Astrocyte (in vitro differentiated cells and primary cell): ENCODE measurements at regions not wholly inside any gene's neighbourhood (a gene's known extent, or its start where the extent isn't known, plus 50 kb on each side); places are given as distances from the start of the nearest gene placed in this dataset.

Source experiments
- DNase-seq: peaks from one replicate; pipeline ENCODE4 v3.0.0-alpha.2; 2010; ENCODE audit warnings: low read depth
- FAIRE-seq: peaks from 2 replicates; lab custom pipeline; 2011; peaks lifted over from hg19 to GRCh38; lab: Jason Lieb, UNC
- H2AFZ ChIP-seq: 2 replicates; pipeline ENCODE4 v1.6.0; 2012; ENCODE audit warnings: low read depth, low read length, inconsistent platforms
- H3K27ac ChIP-seq: 2 replicates; pipeline ENCODE4 v1.5.1; 2011; ENCODE audit warnings: low read depth, low read length, inconsistent platforms
- H3K27me3 ChIP-seq: 2 replicates; pipeline ENCODE4 v1.6.0; 2011; ENCODE audit warnings: low read length, inconsistent platforms; ENCODE audit not compliant: insufficient read depth
- H3K36me3 ChIP-seq: 2 replicates; pipeline ENCODE4 v1.5.1; 2011; ENCODE audit warnings: low read length, inconsistent platforms; ENCODE audit not compliant: insufficient read depth
- H3K4me1 ChIP-seq: 2 replicates; pipeline ENCODE4 v1.5.1; 2011; ENCODE audit warnings: low read length, inconsistent platforms; ENCODE audit not compliant: insufficient read depth
- H3K4me2 ChIP-seq: 2 replicates; pipeline ENCODE4 v1.6.0; 2012; ENCODE audit warnings: low read length, inconsistent platforms
- H3K4me3 ChIP-seq: 2 replicates; pipeline ENCODE4 v1.5.1; 2011; ENCODE audit warnings: low read depth, mild to moderate bottlenecking, low read length, inconsistent platforms; ENCODE audit not compliant: insufficient read depth
- H3K79me2 ChIP-seq: 2 replicates; pipeline ENCODE4 v1.6.0; 2012; ENCODE audit warnings: mild to moderate bottlenecking, low read length, inconsistent platforms; ENCODE audit not compliant: insufficient read depth
- H3K9ac ChIP-seq: 2 replicates; pipeline ENCODE4 v1.6.0; 2012; ENCODE audit warnings: mild to moderate bottlenecking, low read length, inconsistent platforms
- H3K9me3 ChIP-seq: 2 replicates; pipeline ENCODE4 v1.5.1; 2012; ENCODE audit warnings: low read depth, mild to moderate bottlenecking, low read length, inconsistent platforms; ENCODE audit not compliant: insufficient read depth
- H4K20me1 ChIP-seq: 2 replicates; pipeline ENCODE4 v1.6.0; 2012; ENCODE audit warnings: low read length, inconsistent platforms; ENCODE audit not compliant: insufficient read depth
- H3K27ac Mint-ChIP-seq: one replicate; pipeline ENCODE4 v1.8.0; 2021; ENCODE audit warnings: mild to moderate bottlenecking, mixed read lengths; ENCODE audit not compliant: unreplicated experiment
- H3K27me3 Mint-ChIP-seq: one replicate; pipeline ENCODE4 v1.8.0; 2021; ENCODE audit warnings: low read depth, mixed read lengths; ENCODE audit not compliant: unreplicated experiment
- H3K36me3 Mint-ChIP-seq: one replicate; pipeline ENCODE4 v1.8.0; 2021; ENCODE audit warnings: low read depth, mixed read lengths; ENCODE audit not compliant: unreplicated experiment
- H3K4me1 Mint-ChIP-seq: one replicate; pipeline ENCODE4 v1.8.0; 2021; ENCODE audit warnings: low read depth, mixed read lengths; ENCODE audit not compliant: unreplicated experiment
- H3K4me3 Mint-ChIP-seq: one replicate; pipeline ENCODE4 v1.8.0; 2021; ENCODE audit warnings: mild to moderate bottlenecking, moderate library complexity, mixed read lengths; ENCODE audit not compliant: unreplicated experiment
- H3K9me3 Mint-ChIP-seq: one replicate; pipeline ENCODE4 v1.8.0; 2021; ENCODE audit warnings: mild to moderate bottlenecking, mixed read lengths; ENCODE audit not compliant: unreplicated experiment
- CTCF ChIP-seq: IDR thresholded peaks from 2 replicates; pipeline ENCODE4 v1.5.1; 2011; ENCODE audit warnings: low read depth, mild to moderate bottlenecking, inconsistent platforms, low read length, moderate library complexity; ENCODE audit not compliant: insufficient read depth
- EZH2 ChIP-seq: IDR thresholded peaks from 2 replicates; pipeline ENCODE4 v1.6.1; 2012; ENCODE audit warnings: mild to moderate bottlenecking, low read length, inconsistent platforms; ENCODE audit not compliant: insufficient read depth

GRCh38 chr3:124079912-124080276 lies 88.0 kb upstream of the ROPN1 start:
- Histone ChIP-seq H3K4me2 (no peak overlapping the region), H3K4me1 (no peaks in the 10 kb centered on the region), H3K9me3 (no peaks in the 10 kb centered on the region), H2AFZ (no peak overlapping the region), H3K27me3 (no peaks in the 10 kb centered on the region), H3K4me3 (no peak overlapping the region), H3K27ac (no peak overlapping the region), H4K20me1 (peaks cover 39% of the 10 kb centered on the region), H3K36me3 (no peaks in the 10 kb centered on the region), H3K79me2 (peaks cover 16% of the 10 kb centered on the region), H3K9ac (no peak overlapping the region)
- Mint-ChIP-seq H3K27ac (no peak overlapping the region), H3K9me3 (peaks cover 5% of the 10 kb centered on the region), H3K4me1 (peaks cover 20% of the 10 kb centered on the region), H3K4me3 (no peak overlapping the region), H3K36me3 (peaks cover 4% of the 10 kb centered on the region), H3K27me3 (no peaks in the 10 kb centered on the region)
- no peak for DNase-seq
- TF ChIP-seq CTCF, result no peak
- TF ChIP-seq EZH2, result no peak
- FAIRE-seq, result no peak

GRCh38 chr3:124082343-124082742 lies 90.4 kb upstream of the ROPN1 start:
- Histone ChIP-seq H2AFZ (no peak overlapping the region), H3K9me3 (no peaks in the 10 kb centered on the region), H3K4me1 (no peaks in the 10 kb centered on the region), H3K9ac (no peak overlapping the region), H3K27ac (no peak overlapping the region), H3K4me3 (no peak overlapping the region), H3K79me2 (peaks cover 9% of the 10 kb centered on the region), H3K4me2 (no peak overlapping the region), H3K27me3 (no peaks in the 10 kb centered on the region), H3K36me3 (no peaks in the 10 kb centered on the region), H4K20me1 (peaks cover 24% of the 10 kb centered on the region)
- H3K36me3 Mint-ChIP-seq, result peaks cover 2% of the 10 kb centered on the region
- no peaks in the 10 kb centered on the region for H3K27me3 Mint-ChIP-seq
- no peak overlapping the region for H3K4me3 Mint-ChIP-seq
- FAIRE-seq, result no peak
- H3K27ac Mint-ChIP-seq, result no peak overlapping the region
- H3K9me3 Mint-ChIP-seq, result peaks cover 5% of the 10 kb centered on the region
- H3K4me1 Mint-ChIP-seq, result peaks cover 13% of the 10 kb centered on the region
- TF ChIP-seq CTCF (no peak), EZH2 (no peak)
- DNase-seq, result no peak

- Histone ChIP-seq H3K4me1 (no peaks in the 10 kb centered on the region), H3K9me3 (no peaks in the 10 kb centered on the region), H3K79me2 (peaks cover 3% of the 10 kb centered on the region), H4K20me1 (peaks cover 15% of the 10 kb centered on the region), H3K4me2 (no peak overlapping the region), H3K27ac (no peak overlapping the region), H2AFZ (no peak overlapping the region), H3K4me3 (no peak overlapping the region), H3K36me3 (no peaks in the 10 kb centered on the region), H3K27me3 (no peaks in the 10 kb centered on the region), H3K9ac (no peak overlapping the region)
- Mint-ChIP-seq H3K4me3 (no peak overlapping the region), H3K36me3 (peaks cover 9% of the 10 kb centered on the region), H3K4me1 (peaks cover 13% of the 10 kb centered on the region), H3K27ac (no peak overlapping the region), H3K9me3 (peaks cover 2% of the 10 kb centered on the region), H3K27me3 (no peaks in the 10 kb centered on the region)
- FAIRE-seq, result no peak
- TF ChIP-seq EZH2 (no peak), CTCF (no peak)
- DNase-seq, result no peak
These were observed 92.3 kb upstream of the ROPN1 start for GRCh38 chr3:124084022-124084881.
